GM21786 (cell line): ENCODE measurements at regions not wholly inside any gene's neighbourhood (a gene's known extent, or its start where the extent isn't known, plus 50 kb on each side); places are given as distances from the start of the nearest gene placed in this dataset.

Source experiments
- ATAC-seq: cut with Tn5 transposase; IDR thresholded peaks from one replicate; pipeline ENCODE4 v1.9.1; 2021; ENCODE audit not compliant: unreplicated experiment

DNA sequence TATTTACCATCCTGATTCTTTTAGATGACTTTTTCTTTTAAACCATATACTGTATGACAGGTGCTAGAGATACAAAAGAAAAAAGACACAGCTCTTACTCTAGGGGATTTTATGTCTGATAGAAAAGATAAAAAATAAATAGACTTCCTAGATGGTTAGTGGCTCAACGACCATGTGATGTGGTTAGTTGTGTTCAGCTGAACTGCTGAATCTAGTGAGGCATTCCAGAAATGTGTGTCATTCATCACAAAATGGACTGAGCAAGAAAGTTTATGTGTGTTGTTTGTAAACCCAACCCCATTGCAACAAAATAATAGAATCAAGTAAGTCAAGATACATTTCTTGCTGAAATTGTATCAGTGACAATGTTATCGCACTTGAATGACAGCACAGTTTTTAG lies 205.8 kb upstream of the LYPLAL1 start:
- ATAC-seq: no peak

DNA sequence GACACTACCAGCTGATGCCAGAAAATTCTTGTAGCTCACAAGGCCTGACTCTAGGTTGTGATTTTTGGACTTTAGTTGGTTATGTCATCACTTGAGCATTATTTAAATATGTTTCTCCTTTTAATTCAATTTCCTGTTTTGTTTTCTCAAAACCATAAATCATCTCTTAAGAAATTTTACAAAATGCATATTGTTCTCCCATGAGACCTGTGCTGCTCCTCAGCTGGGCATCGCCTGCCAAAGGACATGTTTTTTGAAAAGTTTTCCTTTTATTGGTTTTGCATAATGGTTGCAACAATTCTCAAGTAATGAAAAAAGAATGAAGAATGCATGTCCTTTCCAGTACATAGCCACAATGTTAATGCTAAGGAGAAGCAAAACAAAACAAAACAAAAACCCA lies 204.7 kb upstream of the LYPLAL1 start:
- ATAC-seq: no peak

DNA sequence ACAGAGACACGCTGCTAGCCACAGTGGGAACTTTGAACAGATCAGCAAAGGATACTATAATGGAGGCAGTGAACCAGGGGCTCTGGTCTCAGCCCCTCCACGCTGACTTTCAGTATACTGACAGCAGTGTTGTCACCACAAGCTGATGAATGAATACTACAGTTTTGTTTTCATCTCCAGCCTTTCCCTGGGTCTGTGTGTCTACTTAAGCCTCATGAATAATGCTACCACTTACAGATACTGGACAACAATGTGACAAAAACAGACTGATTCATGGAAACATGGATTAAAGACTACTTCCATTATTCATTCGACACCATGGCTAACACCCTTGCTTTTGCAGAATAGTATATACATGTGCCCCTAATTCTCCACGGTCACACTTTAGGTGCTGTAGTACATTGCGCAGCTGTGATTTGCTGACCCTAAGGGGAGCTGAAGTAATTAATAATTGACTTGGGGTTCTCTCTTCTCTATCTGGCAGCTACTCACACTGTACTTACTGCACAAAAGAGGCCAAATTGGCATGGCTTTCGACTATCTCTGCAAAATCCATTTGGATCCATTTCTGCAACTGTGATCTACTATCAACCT lies 203.2 kb upstream of the LYPLAL1 start:
- no peak for ATAC-seq

DNA sequence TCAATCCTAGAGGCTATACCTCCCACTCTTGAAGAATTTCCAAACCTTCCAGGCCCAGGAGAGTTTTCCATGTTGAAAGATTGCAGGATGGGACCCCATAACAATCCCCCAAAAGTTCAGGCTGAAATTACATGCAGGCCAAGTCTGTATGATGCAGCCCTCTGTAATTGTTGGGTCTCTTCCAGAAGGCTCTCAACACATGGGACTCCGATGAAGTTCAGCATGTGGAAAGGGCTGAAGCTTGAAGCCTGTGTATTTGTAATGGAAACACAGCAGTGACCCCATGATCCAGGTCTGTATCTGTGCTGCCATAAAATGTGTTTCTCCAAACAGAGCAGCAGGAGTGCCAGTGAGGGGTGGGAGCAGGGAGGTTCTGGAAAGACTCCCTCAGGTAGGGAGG lies 202.5 kb upstream of the LYPLAL1 start:
- no peak for ATAC-seq

DNA sequence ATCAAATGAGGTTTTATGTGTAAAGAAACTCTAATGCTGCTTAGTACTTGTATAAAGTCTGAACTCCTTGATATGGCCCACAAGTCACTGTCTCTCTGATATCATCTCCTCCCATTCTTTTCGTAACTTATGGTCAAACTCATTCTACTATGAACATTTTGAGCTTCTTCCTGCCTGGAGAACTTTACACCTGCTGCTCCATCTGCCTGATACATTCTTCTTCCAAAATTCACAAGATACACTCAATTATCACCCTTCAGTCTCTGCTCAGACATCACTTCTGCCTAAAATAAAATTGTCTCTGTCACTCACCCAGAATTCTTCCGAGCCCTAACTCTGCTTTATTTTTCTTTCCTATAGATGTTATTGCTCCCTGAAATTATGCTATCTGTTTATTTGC lies 192.8 kb upstream of the LYPLAL1 start:
- no peak for ATAC-seq

DNA sequence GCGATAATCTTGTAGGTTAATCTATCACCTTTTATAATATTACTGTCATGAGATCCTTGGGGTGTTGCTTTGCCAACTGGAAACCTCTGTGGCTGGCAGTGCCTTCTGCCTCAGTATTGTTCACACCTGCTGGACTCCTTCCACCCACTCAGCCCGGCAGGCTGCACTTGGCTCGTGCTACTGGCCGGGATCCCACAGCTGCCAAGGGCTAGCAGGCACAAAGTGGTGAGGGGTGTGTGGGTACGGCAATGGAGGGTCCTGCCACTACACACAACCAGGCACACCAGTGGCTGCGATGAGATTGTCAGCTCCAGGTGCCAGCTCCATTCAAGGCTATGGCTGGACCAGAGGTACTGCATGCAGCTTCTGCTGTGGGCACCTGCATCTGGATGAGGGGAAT lies 191.2 kb upstream of the LYPLAL1 start:
- ATAC-seq: no peak

DNA sequence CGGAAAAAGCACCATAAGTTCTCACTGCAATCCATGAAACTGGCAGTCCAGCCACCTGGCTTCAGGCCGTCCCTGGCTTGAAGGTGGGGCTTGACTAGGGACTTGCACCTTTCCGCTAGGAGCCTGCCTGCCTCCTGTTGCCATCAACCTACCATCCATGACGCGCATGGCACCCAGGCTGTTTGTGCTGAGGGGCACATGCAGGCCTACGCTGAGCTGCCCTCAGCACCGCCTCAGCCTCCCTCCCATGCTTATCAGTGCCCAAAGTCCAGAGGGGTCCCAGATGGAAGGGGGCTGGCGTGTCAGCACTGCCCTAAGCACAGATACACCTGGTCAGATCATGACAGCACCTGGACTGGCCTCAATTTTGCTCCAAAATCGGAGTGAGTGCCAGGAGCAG lies 190.2 kb upstream of the LYPLAL1 start:
- ATAC-seq: no peak

DNA sequence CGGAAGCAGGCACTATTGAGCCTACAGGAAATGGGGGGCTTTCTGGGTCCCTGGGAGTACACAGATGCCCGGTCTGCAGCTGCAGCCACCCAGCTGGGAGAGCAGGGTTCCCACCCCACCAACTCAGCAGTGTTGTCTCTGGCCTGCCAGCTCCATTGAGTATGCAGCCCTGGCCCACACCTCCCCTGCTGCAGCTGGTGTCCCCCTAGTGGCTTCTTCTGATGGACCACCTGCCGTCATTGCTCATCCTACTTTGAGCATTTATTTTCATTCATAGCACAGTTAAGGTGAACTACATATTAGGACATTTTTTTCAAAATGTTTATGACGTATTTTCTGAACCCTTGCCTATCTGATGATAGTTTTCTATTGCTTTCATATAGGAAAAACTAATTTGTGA lies 189.8 kb upstream of the LYPLAL1 start:
- ATAC-seq: no peak

DNA sequence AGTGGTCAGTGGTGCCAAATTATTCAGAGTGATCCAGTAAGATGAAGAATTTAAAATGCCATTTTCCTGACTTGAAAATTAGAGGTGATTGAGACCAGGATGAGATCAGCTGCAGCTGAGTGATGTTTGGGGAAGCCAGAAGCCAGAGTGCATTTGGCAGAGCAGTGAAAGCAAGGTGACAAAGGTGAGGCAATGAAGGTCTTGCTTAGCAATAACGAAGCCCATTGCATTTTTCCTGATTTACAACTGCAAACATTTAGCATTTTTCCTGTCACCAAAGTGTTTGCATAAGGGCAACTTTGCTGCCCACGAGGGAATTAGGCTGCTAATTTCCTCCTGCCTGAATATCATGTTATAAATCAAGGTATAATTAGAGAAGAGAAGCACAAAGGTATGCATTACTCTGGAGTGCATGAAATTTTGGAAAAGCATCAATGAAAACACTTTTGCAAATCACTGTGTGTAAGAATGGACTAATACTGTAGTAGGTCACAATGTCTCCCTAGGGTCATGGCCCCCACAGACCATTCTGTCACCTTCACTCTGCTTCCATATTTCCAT lies 188.2 kb upstream of the LYPLAL1 start:
- ATAC-seq: no peak

DNA sequence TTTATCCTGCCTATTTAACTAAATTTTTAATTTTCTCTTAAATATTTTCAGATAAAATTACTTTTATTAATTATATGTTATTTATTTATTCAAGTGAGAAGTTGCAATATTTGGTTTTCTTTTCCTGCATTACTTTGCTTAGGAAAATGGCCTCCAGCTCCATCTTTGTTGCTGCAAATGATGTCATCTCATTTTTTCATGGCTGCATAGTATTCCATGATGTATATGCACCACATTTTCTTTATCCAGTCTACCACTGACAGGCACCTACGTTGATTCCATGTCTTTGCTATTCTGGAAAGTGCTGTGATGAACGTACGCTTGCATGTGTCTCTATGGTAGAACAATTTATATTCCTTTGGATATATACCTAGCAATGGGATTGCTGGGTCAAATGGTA lies 186.9 kb upstream of the LYPLAL1 start:
- no peak for ATAC-seq

DNA sequence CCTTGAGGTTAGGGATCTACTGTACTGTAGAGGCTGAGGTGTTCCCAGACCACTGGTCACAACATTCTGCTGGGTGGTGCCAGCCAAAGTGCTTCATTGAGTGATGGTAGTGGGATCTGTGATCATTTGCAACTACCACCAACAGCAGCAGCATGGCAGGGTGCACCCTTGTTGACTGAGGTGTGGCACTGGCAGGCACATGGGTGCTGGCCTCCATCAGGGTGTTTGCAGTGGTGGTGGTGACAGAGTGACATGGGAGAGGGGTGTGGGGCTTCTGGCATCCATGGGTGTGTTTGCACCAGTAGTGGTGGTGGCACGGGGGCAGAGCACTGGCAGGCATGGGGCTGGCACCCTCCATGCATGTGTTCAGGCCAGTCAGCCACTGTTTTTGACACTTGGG lies 183.7 kb upstream of the LYPLAL1 start:
- no peak for ATAC-seq

DNA sequence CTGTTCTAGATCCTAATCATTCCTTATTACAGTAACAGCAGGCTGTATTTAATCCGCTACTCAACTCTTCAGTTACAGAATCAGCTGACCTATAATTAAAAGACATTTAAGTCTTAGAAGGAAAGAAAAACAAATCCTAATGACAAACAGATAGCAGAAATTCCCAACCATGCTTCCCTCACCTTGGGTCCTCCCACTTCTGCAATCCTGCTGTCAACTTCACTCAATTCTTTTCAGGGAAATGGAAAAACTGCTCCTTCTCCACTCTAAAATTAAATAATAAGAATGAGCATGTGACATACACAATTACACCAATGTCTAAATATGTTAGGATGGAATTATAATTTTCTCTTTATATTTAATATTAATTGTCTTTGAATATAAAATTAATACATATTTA lies 182.6 kb upstream of the LYPLAL1 start:
- ATAC-seq: no peak

DNA sequence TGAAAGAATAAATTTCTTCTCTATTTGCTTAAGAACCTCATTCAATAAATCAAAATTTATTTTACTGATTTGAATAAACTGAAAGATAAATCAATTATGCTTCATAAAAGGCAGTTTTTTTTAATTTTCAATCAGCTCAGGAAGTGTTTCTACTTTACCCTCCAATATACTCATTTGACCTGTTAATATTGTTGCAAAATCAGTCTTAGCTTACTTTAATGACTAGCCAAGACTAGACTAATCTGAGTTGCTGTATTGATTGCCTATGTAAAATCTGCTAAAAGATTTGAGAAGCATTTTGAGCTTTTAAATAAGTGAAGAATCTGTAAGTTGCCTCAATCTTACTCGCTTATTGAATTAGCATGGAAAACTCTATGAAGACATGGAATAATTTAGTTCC lies 179.1 kb upstream of the LYPLAL1 start:
- ATAC-seq: no peak

DNA sequence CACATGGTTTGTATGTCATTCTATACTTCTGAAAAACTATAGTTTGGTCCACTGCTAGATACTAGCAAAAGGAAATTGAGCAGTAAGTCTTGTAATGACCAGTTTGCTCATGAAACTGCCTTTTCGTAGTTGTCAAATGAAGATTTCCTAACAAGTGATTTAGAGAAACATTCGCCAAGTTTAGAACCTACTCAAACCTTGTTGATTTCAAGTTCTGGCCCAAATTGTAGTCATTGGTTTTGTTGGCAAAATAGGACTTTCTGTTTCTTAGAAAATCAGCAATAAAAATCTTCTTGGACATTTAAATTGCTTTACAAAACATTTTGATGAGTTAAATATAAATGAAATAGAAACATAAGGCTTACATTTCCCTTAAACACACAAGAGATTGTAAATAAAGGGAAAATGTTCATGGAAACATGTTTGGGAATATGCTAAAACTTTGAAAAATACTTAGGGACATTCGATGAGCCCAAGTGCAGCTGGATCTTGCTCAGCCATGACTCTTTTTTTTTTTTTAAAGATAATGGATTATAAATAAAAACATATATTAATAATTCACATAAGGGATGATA lies 178.5 kb upstream of the LYPLAL1 start:
- ATAC-seq: no peak

DNA sequence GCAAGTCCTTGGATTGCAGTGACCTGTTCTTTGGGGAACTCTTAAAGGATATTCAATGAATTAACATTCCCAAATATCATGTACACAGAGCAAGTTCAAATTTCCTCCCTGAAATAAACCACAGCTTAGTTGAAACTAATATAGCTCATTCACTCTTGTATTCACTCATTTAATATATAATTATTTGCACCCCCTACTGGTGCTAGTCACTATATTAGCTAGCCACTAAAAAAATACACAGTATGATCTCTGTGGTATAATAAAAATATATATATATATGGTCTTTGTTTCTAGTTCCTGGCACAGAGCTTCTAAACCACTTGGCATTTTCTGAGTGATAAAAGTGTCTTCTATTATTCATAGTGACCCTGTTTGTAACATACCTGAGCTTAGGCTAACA lies 177.3 kb upstream of the LYPLAL1 start:
- no peak for ATAC-seq

DNA sequence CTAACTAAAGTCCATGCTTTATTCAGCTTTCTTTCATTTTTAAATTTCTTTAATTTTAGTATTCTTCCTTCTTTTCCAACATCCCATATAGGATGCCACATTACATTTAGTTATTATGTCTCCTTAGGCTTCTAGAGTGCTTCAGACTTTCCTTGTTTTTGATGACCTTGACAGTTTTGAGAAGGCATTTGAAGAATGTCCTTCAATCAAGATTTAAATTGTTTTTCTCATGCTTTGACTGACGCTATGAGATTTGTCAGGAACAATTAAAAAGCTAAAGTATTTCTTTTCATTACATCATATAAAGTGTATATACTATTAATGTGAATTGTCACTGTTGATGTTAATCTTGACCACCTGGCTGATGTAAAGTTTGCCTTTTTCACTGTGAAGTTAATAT lies 173.7 kb upstream of the LYPLAL1 start:
- no peak for ATAC-seq

DNA sequence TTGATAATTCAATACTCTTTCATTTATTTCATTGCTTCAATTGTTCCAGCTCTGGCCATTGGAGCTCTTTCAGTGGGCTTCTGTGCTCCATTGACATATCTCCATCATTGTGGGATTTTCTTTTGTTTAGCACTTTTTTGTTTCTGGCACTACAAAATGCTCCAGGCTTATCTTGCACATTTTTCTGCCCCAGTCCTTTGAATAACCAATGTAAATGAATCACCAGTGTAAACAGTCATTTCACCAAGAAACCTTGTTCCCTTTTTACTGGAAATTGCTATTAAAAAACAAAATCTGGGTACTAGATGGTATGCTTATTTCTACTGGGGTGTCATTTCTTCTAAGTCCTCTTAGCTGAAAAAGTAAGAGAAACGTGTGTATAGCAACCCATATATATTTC lies 173.0 kb upstream of the LYPLAL1 start:
- no peak for ATAC-seq

DNA sequence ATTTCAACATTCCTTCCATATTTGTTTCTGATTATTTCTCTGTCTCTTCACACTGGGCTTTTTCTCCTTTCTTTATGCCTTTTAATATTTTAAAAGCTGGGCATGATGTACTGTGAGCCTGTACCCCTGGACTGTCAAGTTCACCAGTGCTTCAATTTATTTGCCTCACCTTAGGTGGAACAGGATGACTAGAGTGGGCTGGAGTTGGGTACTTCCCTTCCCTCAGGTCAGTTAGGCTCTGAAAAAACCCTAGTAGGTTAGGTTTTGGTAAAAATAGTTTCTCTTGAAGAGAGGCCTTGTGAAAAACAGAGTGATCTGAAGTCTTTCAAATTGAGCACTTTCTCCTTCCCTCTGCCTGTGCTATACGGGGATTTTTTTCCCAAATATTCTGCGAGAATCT lies 163.0 kb upstream of the LYPLAL1 start:
- no peak for ATAC-seq

DNA sequence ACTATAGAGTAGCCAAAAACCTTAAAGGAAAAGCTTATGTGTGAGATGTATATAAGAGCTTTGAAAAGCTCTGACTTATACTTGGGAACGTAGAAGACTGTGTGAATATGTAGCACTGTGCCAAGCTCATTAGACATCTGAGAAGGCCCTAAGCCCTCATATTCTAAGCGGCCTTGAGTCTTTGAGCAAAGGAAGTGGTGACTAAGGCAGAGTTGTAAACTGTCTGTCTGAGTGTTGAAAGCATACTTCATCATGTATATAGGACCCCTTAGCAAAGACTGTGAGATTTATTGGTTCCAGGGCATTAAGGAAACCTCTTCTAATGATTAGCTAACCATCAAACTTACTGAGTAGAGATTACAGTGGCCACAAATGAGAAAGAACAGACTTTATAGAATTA lies 153.3 kb upstream of the LYPLAL1 start:
- no peak for ATAC-seq

DNA sequence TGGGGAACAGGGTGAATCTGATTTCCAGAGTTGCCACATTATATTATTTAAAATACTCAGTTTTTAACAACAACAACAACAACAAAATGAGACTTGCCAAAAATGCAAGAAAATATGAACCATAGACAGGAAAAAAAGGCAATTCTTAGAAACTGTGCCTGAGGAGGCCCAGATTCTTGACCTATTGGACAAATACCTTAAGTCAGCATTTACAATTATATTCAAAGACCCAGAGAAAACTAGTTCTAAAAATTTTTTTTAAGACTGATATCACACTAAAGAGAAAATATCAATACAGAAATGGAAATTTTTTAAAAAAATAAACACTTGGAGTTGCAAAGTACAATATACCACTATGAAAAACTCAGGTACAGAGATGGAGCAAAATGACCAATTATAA lies 152.8 kb upstream of the LYPLAL1 start:
- no peak for ATAC-seq

DNA sequence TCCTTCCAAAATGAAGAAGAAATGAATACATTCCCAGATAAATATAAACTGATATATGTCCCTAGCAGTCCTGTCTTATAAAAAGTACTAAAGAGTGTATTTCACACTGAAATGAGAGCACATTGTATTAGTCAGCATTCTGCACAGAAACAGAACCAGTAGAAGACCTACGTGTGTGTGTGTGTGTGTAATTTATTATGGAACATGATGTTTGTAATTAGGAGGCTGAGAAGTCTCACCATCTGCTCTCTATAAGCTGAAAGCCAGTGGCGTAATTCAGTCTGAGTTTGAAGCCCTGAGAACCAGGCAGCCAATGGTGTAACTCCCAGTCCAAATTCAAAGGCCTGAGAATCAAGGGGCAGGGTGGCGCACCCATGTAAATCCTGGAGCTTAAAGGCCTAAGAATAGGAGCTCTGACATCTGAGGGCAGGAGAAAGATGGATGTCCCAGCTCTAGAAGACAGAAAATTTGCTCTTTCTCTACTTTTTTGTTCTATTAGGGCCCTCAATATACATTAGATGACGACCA lies 146.5 kb upstream of the LYPLAL1 start:
- ATAC-seq: no peak

DNA sequence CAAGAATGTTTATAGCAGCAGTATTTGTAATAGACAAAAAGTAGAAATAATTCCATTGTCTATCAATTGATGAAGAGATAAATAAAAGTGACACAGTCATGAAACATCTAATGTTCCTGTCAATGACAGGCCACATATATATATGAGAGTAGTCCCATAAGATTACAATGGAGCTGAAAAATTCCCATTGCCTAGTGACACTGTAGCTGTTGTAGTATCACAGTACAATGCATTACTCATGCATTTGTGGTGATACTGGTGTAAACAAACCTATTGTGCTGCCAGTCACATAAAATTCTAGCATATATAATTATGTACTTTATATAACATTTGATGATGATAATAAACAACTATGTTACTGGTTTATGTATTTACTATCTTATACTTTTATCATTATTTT lies 141.9 kb upstream of the LYPLAL1 start:
- ATAC-seq: no peak

DNA sequence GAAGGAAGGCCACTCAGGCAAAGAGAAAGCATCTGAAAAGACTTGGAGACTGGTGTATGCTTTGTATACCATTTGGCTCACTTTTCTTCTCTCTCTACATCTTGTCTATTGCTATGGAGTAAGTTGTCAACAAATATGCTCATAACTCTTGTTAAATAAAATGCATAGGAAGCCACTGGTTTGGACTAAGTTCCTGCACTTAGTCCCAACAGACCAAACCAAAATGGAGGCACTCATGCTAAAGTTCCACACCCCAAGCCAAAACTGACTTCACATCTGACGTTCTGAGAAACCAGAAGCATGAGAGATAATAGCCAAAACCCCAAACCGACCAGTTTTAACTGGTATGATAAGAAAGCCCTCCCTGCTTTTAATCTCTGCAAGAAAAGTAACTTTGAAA lies 135.3 kb upstream of the LYPLAL1 start:
- no peak for ATAC-seq
